SK-N-SH treated with all-trans-retinoic acid at 6 μM for 48 hours (cell line): ENCODE measurements at regions not wholly inside any gene's neighbourhood (a gene's known extent, or its start where the extent isn't known, plus 50 kb on each side); places are given as distances from the start of the nearest gene placed in this dataset.

Experiments
- ARNTL ChIP-seq: fragments of 450-650 bp; formaldehyde crosslinking; IDR thresholded peaks from 2 replicates; pipeline ENCODE4 v1.5.0; 2020; ENCODE audit warnings: low read depth, mild to moderate bottlenecking, moderate library complexity, borderline replicate concordance
- BACH2 ChIP-seq: fragments of 250-450 bp; sonication (Bioruptor Pico); IDR thresholded peaks from 2 replicates; pipeline ENCODE4 v1.9.0; 2021; ENCODE audit warnings: mild to moderate bottlenecking, borderline replicate concordance
- CSRNP3 ChIP-seq: fragments of 250-450 bp; sonication (Bioruptor Pico); IDR thresholded peaks from 2 replicates; pipeline ENCODE4 v1.5.1; 2021; ENCODE audit warnings: mild to moderate bottlenecking, moderate library complexity
- ESRRG ChIP-seq: fragments of 250-450 bp; sonication (Bioruptor Pico); IDR thresholded peaks from 2 replicates; pipeline ENCODE4 v1.6.1; 2021; ENCODE audit warnings: mild to moderate bottlenecking
- GLIS3 ChIP-seq: fragments of 250-450 bp; sonication (Bioruptor Pico); IDR thresholded peaks from 2 replicates; pipeline ENCODE4 v1.5.0; 2020; ENCODE audit warnings: mild to moderate bottlenecking, moderate library complexity
- PATZ1 ChIP-seq: fragments of 250-450 bp; sonication (Bioruptor Pico); IDR thresholded peaks from 2 replicates; pipeline ENCODE4 v1.8.0; 2020; ENCODE audit warnings: mild to moderate bottlenecking, moderate library complexity, borderline replicate concordance
- PPARA ChIP-seq: fragments of 250-450 bp; sonication (Bioruptor Pico); IDR thresholded peaks from 2 replicates; pipeline ENCODE4 v1.5.0; 2020; ENCODE audit warnings: mild to moderate bottlenecking, borderline replicate concordance
- RARB ChIP-seq: fragments of 250-450 bp; sonication (Bioruptor Pico); IDR thresholded peaks from 2 replicates; pipeline ENCODE4 v1.8.0; 2021; ENCODE audit warnings: mild to moderate bottlenecking, moderate library complexity
- TCF4 ChIP-seq: fragments of 250-450 bp; sonication (Bioruptor Pico); IDR thresholded peaks from 2 replicates; pipeline ENCODE4 v1.8.0; 2021; ENCODE audit warnings: mild to moderate bottlenecking, moderate library complexity, borderline replicate concordance
- ZC3H10 ChIP-seq: fragments of 250-450 bp; sonication (Bioruptor Pico); IDR thresholded peaks from 2 replicates; pipeline ENCODE4 v1.5.1; 2021; ENCODE audit warnings: mild to moderate bottlenecking, moderate library complexity
- ZNF565 ChIP-seq: fragments of 450-650 bp; formaldehyde crosslinking; conservative IDR thresholded peaks from 2 replicates; pipeline ENCODE4 v1.5.0; 2020; ENCODE audit warnings: low read depth, mild to moderate bottlenecking, moderate library complexity
- ZNF8 ChIP-seq: fragments of 450-650 bp; formaldehyde crosslinking; IDR thresholded peaks from 2 replicates; pipeline ENCODE4 v1.5.0; 2020; ENCODE audit warnings: mild to moderate bottlenecking, moderate library complexity

GRCh38 chr2:5507367-5507766, 184.8 kb upstream of the SOX11 start:
- TF ChIP-seq GLIS3 (no peak), PPARA (CRISPR knock-in tag) (no peak), TCF4 (CRISPR knock-in tag) (no peak), ARNTL (CRISPR knock-in tag) (no peak), ESRRG (CRISPR knock-in tag) (no peak), ZNF8 (CRISPR knock-in tag) (no peak), PATZ1 (CRISPR knock-in tag) (no peak), RARB (CRISPR knock-in tag) (no peak), ZNF565 (no peak), BACH2 (CRISPR knock-in tag) (no peak), ZC3H10 (no peak), CSRNP3 (CRISPR knock-in tag) (no peak)
